Gastroesophageal sphincter (tissue), 4 donors: ENCODE measurements at regions not wholly inside any gene's neighbourhood (a gene's known extent, or its start where the extent isn't known, plus 50 kb on each side); places are given as distances from the start of the nearest gene placed in this dataset.

Experiments used
- ATAC-seq: fragments of 150-250 bp; one replicate; pipeline ENCODE4 v1.9.1; 2016; ENCODE audit warnings: mild to moderate bottlenecking, moderate library complexity
- H3K27ac ChIP-seq, 4 donors: fragments of 200-600 bp; sonication (generic) in 3 of 4; 1 replicate in 3 of 4; 2 replicates in 1 of 4; pipeline ENCODE4 v1.5.1; 2016 to 2019
- H3K27me3 ChIP-seq: fragments of 200-600 bp; sonication (generic); one replicate; pipeline ENCODE4 v1.5.1; 2019
- H3K36me3 ChIP-seq, 2 donors: fragments of 200-600 bp; sonication (generic); one replicate each; pipeline ENCODE4 v1.5.1; 2019; ENCODE audit warnings: control low read depth in 1 of 2
- H3K4me1 ChIP-seq, 3 donors: fragments of 200-600 bp; sonication (generic); 1 replicate in 2 of 3; 2 replicates in 1 of 3; pipeline ENCODE4 v1.5.1; 2016 to 2019; ENCODE audit warnings: control low read depth in 2 of 3
- H3K4me3 ChIP-seq, 2 donors: fragments of 200-600 bp; sonication (generic); one replicate each; pipeline ENCODE4 v1.5.1; 2019; ENCODE audit warnings: mild to moderate bottlenecking in 1 of 2, moderate library complexity in 1 of 2
- H3K9me3 ChIP-seq, 3 donors: fragments of 200-600 bp; sonication (generic); one replicate each; pipeline ENCODE4 v1.5.1; 2017 to 2019; ENCODE audit warnings: control low read depth in 2 of 3
- CTCF ChIP-seq, 4 experiments: fragments of 200-600 bp in 2 of 4; fragments of 450-650 bp in 2 of 4; sonication (generic) in 1 of 4; IDR thresholded peaks; one replicate each; pipeline ENCODE4 v1.5.1; 2017 to 2019; ENCODE audit warnings: antibody characterized with exemption in 4 of 4, mild to moderate bottlenecking in 2 of 4, moderate library complexity in 2 of 4
- EP300 ChIP-seq: sonication (generic); formaldehyde crosslinking; IDR thresholded peaks from one replicate; pipeline ENCODE4 v1.6.1; 2017; ENCODE audit warnings: antibody characterized with exemption, mild to moderate bottlenecking
- POLR2A ChIP-seq, 2 donors: fragments of 450-650 bp; IDR thresholded peaks; one replicate each; pipeline ENCODE4 v1.6.1; 2017; ENCODE audit warnings: antibody characterized with exemption in 2 of 2, mild to moderate bottlenecking in 2 of 2, moderate library complexity in 1 of 2
- POLR2AphosphoS5 ChIP-seq: sonication (generic); formaldehyde crosslinking; IDR thresholded peaks from one replicate; pipeline ENCODE4 v1.6.1; 2017; ENCODE audit warnings: antibody characterized with exemption
- WGBS, 2 donors: methylation state at CpG; one replicate each; pipeline ENCODE4 v1.1.5; 2018; ENCODE audit warnings: low coverage in 1 of 2; 5-methylcytosine and 5-hydroxymethylcytosine counted together

GRCh38 chr13:74003374-74003773, 130.8 kb downstream of the KLF12 start:
- no peak for ATAC-seq
- no peaks in the 10 kb centered on the region for H3K36me3 ChIP-seq
- H3K27me3 ChIP-seq = no peaks in the 10 kb centered on the region
- no peak overlapping the region for H3K27ac ChIP-seq
- peaks cover 0 to 16% (median 0%) of the 10 kb centered on the region in 3 donors for H3K4me1 ChIP-seq
- no peak overlapping the region for H3K4me3 ChIP-seq
- TF ChIP-seq POLR2A (IDR thresholded peaks at IDR 0.05) = no peak
- no peak for TF ChIP-seq CTCF (IDR thresholded peaks at IDR 0.05)
- TF ChIP-seq POLR2AphosphoS5 = no peak
- no peak for TF ChIP-seq EP300
- no peaks in the 10 kb centered on the region for H3K9me3 ChIP-seq
- WGBS, 2 donors = 42 to 50% methylated on average over 1 of the region's 1 CpG

- no peaks in the 10 kb centered on the region for H3K27me3 ChIP-seq
- no peak for ATAC-seq
- no peaks in the 10 kb centered on the region for H3K9me3 ChIP-seq
- 57 to 59% methylated on average over 1 of the region's 1 CpG for WGBS, 2 donors
- H3K36me3 ChIP-seq = no peaks in the 10 kb centered on the region
- H3K27ac ChIP-seq = no peak overlapping the region
- H3K4me1 ChIP-seq = peaks cover 0 to 27% (median 5%) of the 10 kb centered on the region in 3 donors
- no peak overlapping the region for H3K4me3 ChIP-seq
- TF ChIP-seq POLR2A (IDR thresholded peaks at IDR 0.05) = no peak
- no peak for TF ChIP-seq POLR2AphosphoS5
- no peak for TF ChIP-seq EP300
- TF ChIP-seq CTCF (IDR thresholded peaks at IDR 0.05) = no peak
Measured at GRCh38 chr13:74000876-74001275, 133.3 kb downstream of the KLF12 start.

- peaks cover 0 to 28% (median 5%) of the 10 kb centered on the region in 3 donors for H3K4me1 ChIP-seq
- H3K9me3 ChIP-seq = no peaks in the 10 kb centered on the region
- H3K36me3 ChIP-seq = peaks cover 0 to 8% of the 10 kb centered on the region in 2 donors
- H3K27me3 ChIP-seq = no peaks in the 10 kb centered on the region
- ATAC-seq = no peak
- H3K27ac ChIP-seq = no peak overlapping the region
- H3K4me3 ChIP-seq = no peak overlapping the region
- TF ChIP-seq CTCF (IDR thresholded peaks at IDR 0.05) (no peak), POLR2A (IDR thresholded peaks at IDR 0.05) (no peak), POLR2AphosphoS5 (no peak), EP300 (no peak)
- 47 to 53% methylated on average over 2 of the region's 2 CpGs for WGBS, 2 donors
Measured at GRCh38 chr13:73998631-73999030, 135.6 kb downstream of the KLF12 start.

- H3K4me3 ChIP-seq = no peak overlapping the region
- H3K27me3 ChIP-seq = no peaks in the 10 kb centered on the region
- no peaks in the 10 kb centered on the region for H3K9me3 ChIP-seq
- TF ChIP-seq EP300 = no peak
- no peak for TF ChIP-seq POLR2AphosphoS5
- no peak for TF ChIP-seq CTCF (IDR thresholded peaks at IDR 0.05)
- no peak for TF ChIP-seq POLR2A (IDR thresholded peaks at IDR 0.05)
- no peak for ATAC-seq
- H3K4me1 ChIP-seq = peaks cover 0 to 23% (median 5%) of the 10 kb centered on the region in 3 donors
- H3K36me3 ChIP-seq = peaks cover 0 to 8% of the 10 kb centered on the region in 2 donors
- H3K27ac ChIP-seq = peak overlapping the region in 1 of 4 donors; percentile 3
Measured at GRCh38 chr13:73997964-73998363, 136.2 kb downstream of the KLF12 start.

GRCh38 chr13:73996569-73996968, 137.6 kb downstream of the KLF12 start:
- Histone ChIP-seq H3K36me3 (peaks cover 0 to 8% of the 10 kb centered on the region in 2 donors), H3K9me3 (no peaks in the 10 kb centered on the region), H3K4me3 (no peak overlapping the region), H3K27me3 (no peaks in the 10 kb centered on the region), H3K4me1 (peaks cover 0 to 23% (median 5%) of the 10 kb centered on the region in 3 donors), H3K27ac (no peak overlapping the region)
- TF ChIP-seq EP300 = no peak
- TF ChIP-seq POLR2AphosphoS5 = no peak
- TF ChIP-seq CTCF (IDR thresholded peaks at IDR 0.05) = no peak
- no peak for TF ChIP-seq POLR2A (IDR thresholded peaks at IDR 0.05)
- no peak for ATAC-seq
- 76 to 100% methylated on average over 4 of the region's 4 CpGs for WGBS, 2 donors
